ENCODE measurements at regions not wholly inside any gene's neighbourhood (a gene's known extent, or its start where the extent isn't known, plus 50 kb on each side); places are given as distances from the start of the nearest gene placed in this dataset.
"Not testable (repeated sequence)": the region's sequence is repeated elsewhere in the genome, so short reads cannot be mapped to it uniquely, and the experiment has no call there.

- no peak for DNase-seq
Measured at GRCh38 chr10:29713450-29713849, 78.7 kb upstream of the SVIL start.

- DNase-seq: peak; percentile 23
Measured at GRCh38 chr10:29712108-29712507, 77.3 kb upstream of the SVIL start.

- DNase-seq: no peak
Measured at GRCh38 chr10:29710128-29710527, 75.4 kb upstream of the SVIL start.

DNA sequence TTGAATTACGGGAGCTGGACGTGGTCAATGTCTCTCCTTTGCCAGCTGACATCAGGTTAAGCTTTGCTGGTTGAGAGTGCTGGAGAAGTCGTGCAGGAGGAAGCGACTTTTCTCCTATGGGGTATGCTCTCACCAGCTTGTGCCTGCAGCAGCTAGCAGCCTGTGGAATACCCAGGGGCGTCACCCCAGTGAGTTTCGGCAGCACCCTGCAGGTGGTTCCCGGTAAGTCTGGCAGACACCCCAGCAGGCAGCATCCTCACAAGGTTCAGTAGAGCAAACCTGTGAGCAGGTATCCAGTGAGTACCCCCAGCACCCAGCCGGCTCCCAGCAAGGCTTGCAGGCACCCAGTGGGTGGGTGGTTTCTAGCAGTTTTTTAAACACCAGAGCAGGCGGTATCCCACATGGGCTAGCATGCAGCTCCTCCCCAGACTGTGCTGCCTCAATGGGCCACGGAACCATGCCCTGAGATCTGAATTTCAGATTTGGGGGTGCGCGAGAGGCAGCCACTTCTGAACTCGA, 74.8 kb upstream of the SVIL start:
- DNase-seq: no peak

DNA sequence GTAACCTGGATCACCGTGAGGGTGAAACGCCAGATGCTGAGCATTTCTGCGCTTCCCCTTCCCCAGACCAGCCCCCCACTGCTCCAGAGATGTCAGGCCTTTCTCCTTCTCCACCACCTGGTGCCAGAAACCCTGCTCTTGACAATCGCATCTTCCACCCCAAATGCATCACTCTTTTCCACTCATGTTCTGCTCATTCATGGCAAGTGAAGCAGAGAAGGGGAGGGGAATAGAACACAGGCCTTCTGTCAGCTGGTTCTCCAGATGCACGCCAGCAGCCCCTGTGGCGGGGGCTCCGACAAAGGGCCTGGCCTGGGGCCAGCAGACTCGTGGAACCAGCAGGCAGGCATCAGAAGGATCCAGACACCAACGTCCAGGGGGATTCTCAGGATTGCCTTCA, 68.5 kb upstream of the SVIL start:
- peak; percentile 68 for DNase-seq

GRCh38 chr10:29702273-29703164, 67.7 kb upstream of the SVIL start:
- DNase-seq: peak; percentile 12

DNA sequence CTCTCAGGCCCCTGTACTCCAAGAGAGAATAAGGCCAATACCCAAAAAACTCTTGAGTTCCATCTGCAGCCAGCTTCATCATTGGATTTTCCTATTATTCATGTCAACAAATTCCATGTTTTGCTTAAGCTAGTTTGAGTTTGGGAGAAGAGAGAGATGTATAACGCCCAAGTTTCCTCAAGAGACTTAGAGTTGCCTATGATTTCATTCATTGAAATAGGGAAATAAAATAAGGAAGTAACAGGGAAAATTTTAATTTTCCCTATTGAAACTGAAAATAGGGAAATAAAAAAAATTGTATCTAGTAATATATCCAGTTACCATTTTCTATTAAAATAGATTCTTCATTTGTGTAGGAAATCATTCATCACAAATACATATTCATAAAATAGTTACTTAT, 66.5 kb upstream of the SVIL start:
- no peak for DNase-seq

DNA sequence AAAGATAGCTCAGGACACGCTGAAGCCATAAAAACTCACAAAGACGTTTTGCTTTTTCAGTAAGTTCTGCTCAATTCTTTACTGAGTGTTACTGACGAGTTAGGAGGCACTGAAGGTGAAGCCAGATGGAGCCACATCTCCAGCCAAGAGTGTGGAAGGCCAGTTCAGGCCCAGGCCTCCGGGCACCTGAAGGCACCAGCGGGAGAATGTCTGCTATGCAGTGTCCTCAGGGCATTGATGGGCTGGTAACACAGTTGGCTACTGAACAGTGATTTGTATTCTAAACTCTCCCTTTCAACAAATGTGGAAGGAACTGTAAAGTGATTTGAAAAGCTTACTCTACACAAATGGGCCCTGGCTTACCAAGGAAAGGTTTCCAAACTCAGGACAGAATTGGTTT, 64.8 kb upstream of the SVIL start:
- no peak for DNase-seq

DNA sequence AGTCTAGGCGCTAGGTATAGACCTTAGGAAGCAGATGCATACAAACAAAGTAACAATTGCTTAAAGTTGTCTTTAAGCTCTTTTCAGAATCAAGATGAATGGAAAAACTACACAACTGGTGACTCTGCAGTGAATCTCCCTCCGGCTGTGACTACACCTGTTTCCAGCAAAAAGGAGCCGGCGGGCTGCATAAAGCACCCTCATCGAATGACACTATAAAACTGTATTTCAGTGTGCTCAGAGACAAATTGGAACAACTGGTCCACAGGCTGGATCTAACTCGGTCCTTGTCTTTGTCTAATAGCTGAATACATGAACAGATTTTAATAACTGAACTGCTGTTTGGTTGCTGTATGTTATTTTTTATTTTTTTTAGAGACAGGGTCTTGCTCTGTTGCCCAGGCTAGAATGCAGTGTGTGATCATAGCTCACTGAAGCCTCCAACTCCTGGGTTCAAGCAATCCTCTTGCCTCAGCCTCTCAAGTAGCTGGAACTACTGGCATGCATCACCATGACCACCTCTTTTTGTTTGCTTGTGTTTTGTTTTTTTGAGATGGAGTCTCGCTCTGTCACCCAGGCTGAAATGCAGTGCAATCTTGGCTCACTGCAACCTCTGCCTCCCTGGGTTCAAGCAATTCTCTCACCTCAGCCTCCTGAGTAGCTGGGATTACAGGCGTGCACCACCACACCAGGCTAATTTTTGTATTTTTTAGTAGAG, 64.2 kb upstream of the SVIL start:
- DNase-seq: no peak

- not testable (repeated sequence) for DNase-seq
Measured at GRCh38 chr10:29696581-29696980, 61.8 kb upstream of the SVIL start.

GRCh38 chr10:29694121-29694520, 59.4 kb upstream of the SVIL start:
- no peak for DNase-seq

DNA sequence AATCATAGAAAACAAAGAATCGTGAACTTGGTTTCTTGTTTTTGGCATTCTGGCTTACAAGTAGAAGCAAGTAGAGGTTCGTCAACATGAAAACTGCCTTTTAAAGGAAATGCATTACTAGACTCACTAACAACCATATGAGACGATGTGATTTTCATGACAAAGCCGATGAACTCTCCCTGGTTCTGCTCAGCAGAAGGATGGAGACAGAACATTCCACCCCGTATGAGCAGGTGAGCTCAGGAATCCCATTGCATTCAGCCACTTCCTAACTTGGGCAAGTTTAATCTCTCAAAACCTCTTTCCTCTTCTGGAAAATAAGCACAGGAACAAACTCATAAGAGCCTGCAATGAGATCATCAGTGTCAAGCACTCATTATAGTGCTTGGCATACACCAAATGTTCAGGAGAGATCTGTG, 57.4 kb upstream of the SVIL start:
- no peak for DNase-seq

- DNase-seq: no peak
Measured at GRCh38 chr10:29691564-29692072, 56.8 kb upstream of the SVIL start.

DNA sequence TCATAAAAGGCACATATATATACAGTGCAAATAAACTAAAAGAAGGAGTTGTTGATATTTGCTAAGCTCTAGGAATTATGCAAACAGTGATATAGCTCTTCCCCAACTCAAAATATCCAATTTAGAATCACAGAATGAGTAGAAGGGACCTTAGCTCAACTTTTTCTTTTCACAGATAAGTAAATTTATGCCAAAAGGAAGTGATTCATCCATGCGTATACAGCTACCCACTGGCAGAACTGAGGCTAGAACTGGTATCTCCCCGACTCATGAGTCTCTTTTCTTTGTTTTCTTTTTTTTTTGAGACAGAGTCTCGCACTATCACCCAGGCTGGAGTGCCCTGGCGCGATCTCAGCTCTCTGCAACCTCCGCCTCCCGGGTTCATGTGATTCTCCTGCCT, 54.2 kb upstream of the SVIL start:
- DNase-seq: no peak

DNA sequence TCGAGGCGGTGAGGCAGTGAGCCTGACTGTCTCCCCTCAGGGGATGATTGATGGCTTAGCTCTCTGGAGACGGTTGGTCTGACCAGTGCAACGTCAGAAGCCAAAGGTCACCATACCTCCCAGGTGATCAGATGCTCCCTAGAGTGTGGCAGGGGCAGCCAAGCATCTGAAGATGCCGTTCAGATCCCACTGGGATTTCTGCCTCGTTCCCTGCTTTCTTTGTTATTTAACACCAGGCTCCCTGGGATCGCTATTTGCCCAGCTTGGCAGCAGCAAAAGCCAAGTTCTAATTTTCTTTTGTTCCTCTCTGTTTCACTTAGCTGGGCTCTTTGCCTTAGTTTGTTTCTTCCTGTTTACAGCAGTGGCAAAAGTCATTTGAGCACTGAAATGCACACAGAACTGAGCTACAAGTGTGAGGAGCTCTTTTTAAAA, 53.5 kb upstream of the SVIL start:
- DNase-seq: peak; percentile 2

DNA sequence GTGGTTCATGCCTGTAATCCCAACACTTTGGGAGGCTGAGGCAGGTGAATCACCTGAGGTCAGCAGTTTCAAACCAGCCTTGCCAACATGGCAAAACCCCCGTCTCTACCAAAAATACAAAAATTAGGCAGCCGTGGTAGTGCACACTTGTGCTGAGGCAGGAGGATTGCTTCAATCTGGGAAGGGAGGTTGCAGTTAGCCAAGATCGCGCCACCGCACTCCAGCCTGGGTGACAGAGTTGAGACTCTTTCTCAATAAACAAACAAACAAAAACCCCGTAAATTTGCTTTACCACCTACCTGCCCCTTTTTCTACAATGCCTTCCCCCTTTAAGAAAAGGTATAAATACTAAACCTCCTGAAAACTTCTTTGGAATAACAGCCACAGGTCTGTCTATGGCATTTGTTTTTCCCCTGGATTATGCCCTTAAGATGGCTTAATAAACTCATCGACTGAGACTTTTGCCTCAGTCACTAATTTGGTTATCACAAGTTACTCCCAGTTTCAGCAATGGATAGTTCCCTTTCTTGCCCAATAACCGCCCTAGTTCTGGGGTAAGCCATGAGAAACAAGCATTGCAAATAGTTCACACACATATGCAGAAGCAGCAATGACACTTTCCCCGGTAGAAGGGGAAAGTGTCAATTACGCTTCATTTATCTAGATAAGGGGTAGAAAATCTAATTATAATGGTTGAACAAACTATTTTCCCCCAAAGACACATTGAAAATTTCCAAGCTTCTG, 52.8 kb upstream of the SVIL start:
- DNase-seq: no peak

GRCh38 chr10:29685506-29685905, 50.7 kb upstream of the SVIL start:
- no peak for DNase-seq

Measured in DMS79 treated with DMSO at 0.1 percent for 48 hours (cell line).